ENCODE measurements at regions not wholly inside any gene's neighbourhood (a gene's known extent, or its start where the extent isn't known, plus 50 kb on each side); places are given as distances from the start of the nearest gene placed in this dataset.

DNA sequence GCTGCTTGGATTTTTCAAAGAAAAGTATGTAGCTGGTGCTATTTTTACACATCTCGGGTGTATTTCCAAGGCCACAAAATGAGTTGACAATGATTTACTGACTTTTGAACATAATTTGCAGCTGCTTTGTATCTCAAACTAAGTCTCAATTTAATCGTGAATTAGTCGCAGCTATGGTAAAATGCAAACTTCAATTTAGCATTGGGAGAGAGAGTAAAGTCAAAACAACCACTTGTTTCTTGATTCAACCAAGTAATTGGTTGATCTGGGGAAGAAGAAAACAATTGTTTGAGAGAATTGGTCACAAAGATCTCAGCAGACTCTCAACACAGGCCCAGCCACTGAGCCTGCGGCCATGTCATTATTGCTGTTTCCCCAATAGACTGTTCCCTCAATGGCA, 75.0 kb upstream of the DYRK2 start:
- H2BK5ac ChIP-seq (ENCODE audit: low read depth, low read length, poor library complexity) = no peak overlapping the region
- no peak overlapping the region for H3K23ac ChIP-seq (ENCODE audit: low read length)
- H3K4me2 ChIP-seq (ENCODE audit: low read length) = no peak overlapping the region
- no peak overlapping the region for H2BK12ac ChIP-seq (ENCODE audit: low read length)
- H2BK120ac ChIP-seq (ENCODE audit: insufficient read depth, low read length, poor library complexity) = no peak overlapping the region
- no peaks in the 10 kb centered on the region for H3K36me3 ChIP-seq (ENCODE audit: control insufficient read depth in 1 of 2, insufficient read depth in 2 of 2, low read length in 2 of 2)
- H3K79me1 ChIP-seq (ENCODE audit: low read length) = no peaks in the 10 kb centered on the region
- no peak overlapping the region for H4K12ac ChIP-seq (ENCODE audit: low read depth, low read length)
- no peaks in the 10 kb centered on the region for H3K9me3 ChIP-seq (ENCODE audit: insufficient read depth, low read depth, low read length)
- H3K4me1 ChIP-seq (ENCODE audit: control insufficient read depth in 1 of 2, insufficient read depth in 2 of 2, low read length in 2 of 2) = no peaks in the 10 kb centered on the region
- H3K27ac ChIP-seq (ENCODE audit: low read depth, low read length) = no peak overlapping the region
- H4K91ac ChIP-seq (ENCODE audit: low read depth, low read length) = no peak overlapping the region
- no peak overlapping the region for H3K9ac ChIP-seq (ENCODE audit: low read length)
- H3K14ac ChIP-seq (ENCODE audit: low read length) = no peak overlapping the region
- no peak overlapping the region for H2AK5ac ChIP-seq (ENCODE audit: low read length)
- DNase-seq = no peak
- H3K27me3 ChIP-seq (ENCODE audit: insufficient read depth, low read length) = no peaks in the 10 kb centered on the region
- no peak overlapping the region for H4K8ac ChIP-seq (ENCODE audit: low read depth, low read length)
- no peaks in the 10 kb centered on the region for H3K79me2 ChIP-seq (ENCODE audit: control insufficient read depth, insufficient read depth, low read length, poor library complexity)
- H3K4ac ChIP-seq (ENCODE audit: low read depth, low read length) = no peak overlapping the region
- H3K18ac ChIP-seq (ENCODE audit: low read length) = no peak overlapping the region
- H3K4me3 ChIP-seq (ENCODE audit: low read depth, low read length) = no peak overlapping the region
- H2AFZ ChIP-seq (ENCODE audit: insufficient read depth, low read length, poor library complexity) = no peak overlapping the region
- no CpG with 5 or more reads among the region's 4 CpGs for WGBS (ENCODE audit: extremely low coverage, insufficient coverage, insufficient read length)

DNA sequence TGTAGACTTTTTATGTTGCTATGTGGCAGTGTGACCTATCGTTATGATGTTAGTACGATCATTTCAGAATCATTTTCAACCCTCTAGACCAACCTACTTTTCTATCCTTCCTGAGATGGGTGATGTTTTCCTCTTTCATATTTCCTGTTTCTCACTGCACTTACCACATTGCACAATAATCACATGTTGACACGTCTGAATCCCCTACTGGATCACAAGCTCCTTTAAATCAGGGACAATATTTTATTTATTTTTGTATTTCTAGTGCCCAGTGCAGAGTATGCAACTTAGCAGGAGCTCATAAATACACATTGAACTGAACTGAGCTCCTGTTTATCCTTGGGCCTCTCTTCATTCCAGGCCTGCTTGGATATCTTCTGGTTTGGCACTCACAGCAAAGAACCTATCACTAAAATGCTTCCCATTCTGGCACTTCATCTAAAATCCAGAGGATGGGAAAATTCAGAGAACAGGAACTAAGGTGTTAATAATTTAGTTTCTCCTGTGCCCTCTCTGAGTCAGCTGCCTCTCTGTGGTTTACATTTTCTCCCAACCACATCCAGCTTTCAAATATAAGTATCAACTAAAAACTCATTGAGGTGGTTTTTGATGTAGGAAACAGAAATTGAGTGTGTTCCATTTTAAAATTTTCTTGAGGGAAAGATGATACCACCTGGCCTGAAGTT, 69.4 kb upstream of the DYRK2 start:
- H2BK120ac ChIP-seq (ENCODE audit: insufficient read depth, low read length, poor library complexity) = no peak overlapping the region
- H3K14ac ChIP-seq (ENCODE audit: low read length) = no peak overlapping the region
- no peak overlapping the region for H4K8ac ChIP-seq (ENCODE audit: low read depth, low read length)
- H3K9ac ChIP-seq (ENCODE audit: low read length) = no peak overlapping the region
- no peak overlapping the region for H2BK5ac ChIP-seq (ENCODE audit: low read depth, low read length, poor library complexity)
- no peaks in the 10 kb centered on the region for H3K27me3 ChIP-seq (ENCODE audit: insufficient read depth, low read length)
- H3K23ac ChIP-seq (ENCODE audit: low read length) = no peak overlapping the region
- H3K18ac ChIP-seq (ENCODE audit: low read length) = no peak overlapping the region
- no peak overlapping the region for H3K27ac ChIP-seq (ENCODE audit: low read depth, low read length)
- H3K4me3 ChIP-seq (ENCODE audit: low read depth, low read length) = no peak overlapping the region
- H3K4ac ChIP-seq (ENCODE audit: low read depth, low read length) = no peak overlapping the region
- H3K79me2 ChIP-seq (ENCODE audit: control insufficient read depth, insufficient read depth, low read length, poor library complexity) = no peaks in the 10 kb centered on the region
- no peak for DNase-seq
- H4K91ac ChIP-seq (ENCODE audit: low read depth, low read length) = no peak overlapping the region
- no peaks in the 10 kb centered on the region for H3K36me3 ChIP-seq (ENCODE audit: control insufficient read depth in 1 of 2, insufficient read depth in 2 of 2, low read length in 2 of 2)
- H3K4me2 ChIP-seq (ENCODE audit: low read length) = no peak overlapping the region
- WGBS (ENCODE audit: extremely low coverage, insufficient coverage, insufficient read length) = no CpG with 5 or more reads among the region's 3 CpGs
- no peaks in the 10 kb centered on the region for H3K79me1 ChIP-seq (ENCODE audit: low read length)
- H3K4me1 ChIP-seq (ENCODE audit: control insufficient read depth in 1 of 2, insufficient read depth in 2 of 2, low read length in 2 of 2) = no peaks in the 10 kb centered on the region
- no peak overlapping the region for H2AFZ ChIP-seq (ENCODE audit: insufficient read depth, low read length, poor library complexity)
- no peaks in the 10 kb centered on the region for H3K9me3 ChIP-seq (ENCODE audit: insufficient read depth, low read depth, low read length)
- H2BK12ac ChIP-seq (ENCODE audit: low read length) = no peak overlapping the region
- no peak overlapping the region for H2AK5ac ChIP-seq (ENCODE audit: low read length)
- H4K12ac ChIP-seq (ENCODE audit: low read depth, low read length) = no peak overlapping the region

DNA sequence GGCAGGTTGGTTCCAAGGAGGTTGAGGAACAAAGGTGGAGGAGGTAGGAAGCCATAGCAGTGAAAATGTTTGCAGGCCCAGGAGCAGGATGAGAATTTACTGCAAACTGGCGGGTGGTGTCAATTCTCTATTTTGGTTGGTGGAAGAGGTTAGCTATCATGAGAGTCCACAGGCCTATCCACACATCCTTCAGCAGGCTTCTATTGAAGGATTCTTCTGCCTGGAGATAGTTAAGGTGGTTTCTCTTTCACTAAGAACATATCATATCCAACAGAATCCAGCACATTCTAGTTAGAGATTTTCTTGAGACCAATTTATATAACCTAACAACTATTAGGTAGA, 68.9 kb upstream of the DYRK2 start:
- H3K9me3 ChIP-seq (ENCODE audit: insufficient read depth, low read depth, low read length) = no peaks in the 10 kb centered on the region
- no peak overlapping the region for H2BK5ac ChIP-seq (ENCODE audit: low read depth, low read length, poor library complexity)
- H3K36me3 ChIP-seq (ENCODE audit: control insufficient read depth in 1 of 2, insufficient read depth in 2 of 2, low read length in 2 of 2) = no peaks in the 10 kb centered on the region
- WGBS (ENCODE audit: extremely low coverage, insufficient coverage, insufficient read length) = no CpG with 5 or more reads among the region's 1 CpG
- no peak overlapping the region for H2BK12ac ChIP-seq (ENCODE audit: low read length)
- no peak overlapping the region for H3K14ac ChIP-seq (ENCODE audit: low read length)
- H3K79me2 ChIP-seq (ENCODE audit: control insufficient read depth, insufficient read depth, low read length, poor library complexity) = no peaks in the 10 kb centered on the region
- no peak overlapping the region for H4K8ac ChIP-seq (ENCODE audit: low read depth, low read length)
- no peak overlapping the region for H2AFZ ChIP-seq (ENCODE audit: insufficient read depth, low read length, poor library complexity)
- no peak overlapping the region for H3K9ac ChIP-seq (ENCODE audit: low read length)
- H3K4ac ChIP-seq (ENCODE audit: low read depth, low read length) = no peak overlapping the region
- no peak for DNase-seq
- no peak overlapping the region for H2BK120ac ChIP-seq (ENCODE audit: insufficient read depth, low read length, poor library complexity)
- H2AK5ac ChIP-seq (ENCODE audit: low read length) = no peak overlapping the region
- H4K12ac ChIP-seq (ENCODE audit: low read depth, low read length) = no peak overlapping the region
- H3K27ac ChIP-seq (ENCODE audit: low read depth, low read length) = no peak overlapping the region
- no peak overlapping the region for H3K4me2 ChIP-seq (ENCODE audit: low read length)
- no peak overlapping the region for H3K18ac ChIP-seq (ENCODE audit: low read length)
- no peaks in the 10 kb centered on the region for H3K27me3 ChIP-seq (ENCODE audit: insufficient read depth, low read length)
- no peak overlapping the region for H4K91ac ChIP-seq (ENCODE audit: low read depth, low read length)
- H3K4me1 ChIP-seq (ENCODE audit: control insufficient read depth in 1 of 2, insufficient read depth in 2 of 2, low read length in 2 of 2) = no peaks in the 10 kb centered on the region
- no peaks in the 10 kb centered on the region for H3K79me1 ChIP-seq (ENCODE audit: low read length)
- H3K4me3 ChIP-seq (ENCODE audit: low read depth, low read length) = no peak overlapping the region
- no peak overlapping the region for H3K23ac ChIP-seq (ENCODE audit: low read length)

DNA sequence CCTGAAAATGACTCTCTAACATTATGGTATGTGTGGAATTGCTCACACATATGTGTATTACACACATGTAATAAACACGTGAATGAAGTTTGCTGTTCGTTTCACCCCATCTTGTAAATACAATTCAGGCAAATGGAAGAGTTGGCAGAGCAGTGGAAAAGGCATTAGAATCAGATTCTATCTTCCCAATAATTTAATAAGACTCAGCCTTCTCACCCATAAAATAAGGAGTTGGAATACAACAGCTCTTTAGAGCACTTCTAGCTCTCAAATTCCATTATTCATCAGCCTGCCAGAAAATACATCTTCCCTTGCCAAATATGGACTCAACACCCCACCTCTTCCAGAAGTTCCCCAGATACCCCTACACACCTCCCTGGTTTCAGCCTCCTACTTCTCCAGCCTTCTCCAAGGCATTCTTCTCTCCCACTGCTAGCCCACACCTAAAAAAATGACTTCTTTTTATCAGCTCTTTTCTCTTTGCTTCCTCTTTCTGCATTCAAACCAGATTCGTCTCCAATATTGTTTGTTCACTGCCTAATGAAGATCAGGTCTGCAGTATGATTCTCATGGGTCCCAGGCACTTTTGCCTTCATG, 66.2 kb upstream of the DYRK2 start:
- Histone ChIP-seq H4K8ac (ENCODE audit: low read depth, low read length) (no peak overlapping the region), H3K18ac (ENCODE audit: low read length) (no peak overlapping the region), H2AK5ac (ENCODE audit: low read length) (no peak overlapping the region), H3K27me3 (ENCODE audit: insufficient read depth, low read length) (no peaks in the 10 kb centered on the region), H3K79me1 (ENCODE audit: low read length) (no peaks in the 10 kb centered on the region), H2BK5ac (ENCODE audit: low read depth, low read length, poor library complexity) (no peak overlapping the region), H3K27ac (ENCODE audit: low read depth, low read length) (no peak overlapping the region), H4K91ac (ENCODE audit: low read depth, low read length) (no peak overlapping the region), H2BK120ac (ENCODE audit: insufficient read depth, low read length, poor library complexity) (no peak overlapping the region), H2AFZ (ENCODE audit: insufficient read depth, low read length, poor library complexity) (no peak overlapping the region), H3K9me3 (ENCODE audit: insufficient read depth, low read depth, low read length) (no peaks in the 10 kb centered on the region), H3K9ac (ENCODE audit: low read length) (no peak overlapping the region), H3K23ac (ENCODE audit: low read length) (no peak overlapping the region), H3K4ac (ENCODE audit: low read depth, low read length) (no peak overlapping the region), H3K14ac (ENCODE audit: low read length) (no peak overlapping the region), H3K36me3 (ENCODE audit: control insufficient read depth in 1 of 2, insufficient read depth in 2 of 2, low read length in 2 of 2) (no peaks in the 10 kb centered on the region), H4K12ac (ENCODE audit: low read depth, low read length) (no peak overlapping the region), H3K79me2 (ENCODE audit: control insufficient read depth, insufficient read depth, low read length, poor library complexity) (no peaks in the 10 kb centered on the region), H2BK12ac (ENCODE audit: low read length) (no peak overlapping the region), H3K4me2 (ENCODE audit: low read length) (no peak overlapping the region), H3K4me1 (ENCODE audit: control insufficient read depth in 1 of 2, insufficient read depth in 2 of 2, low read length in 2 of 2) (peaks cover 0 to 3% of the 10 kb centered on the region in 2 experiments), H3K4me3 (ENCODE audit: low read depth, low read length) (no peak overlapping the region)
- DNase-seq = no peak
- WGBS (ENCODE audit: extremely low coverage, insufficient coverage, insufficient read length) = no CpG with 5 or more reads among the region's 3 CpGs
